GM12864 (cell line): ENCODE measurements at regions not wholly inside any gene's neighbourhood (a gene's known extent, or its start where the extent isn't known, plus 50 kb on each side); places are given as distances from the start of the nearest gene placed in this dataset.

ENCODE experiments used
- DNase-seq: peaks from one replicate; pipeline ENCODE4 v3.0.0-alpha.2; 2011; ENCODE audit warnings: low read depth
- H3K4me3 ChIP-seq: 2 replicates; pipeline ENCODE4 v1.5.1; 2011; ENCODE audit warnings: mild to moderate bottlenecking, low read depth, low read length, control low read depth
- CTCF ChIP-seq: IDR thresholded peaks from 2 replicates; pipeline ENCODE4 v1.5.1; 2011; ENCODE audit warnings: low read depth, mild to moderate bottlenecking, moderate library complexity, low read length, control low read depth, inconsistent platforms; ENCODE audit errors: missing control alignments

GRCh38 chr7:16167526-16167925 is 253.8 kb downstream of the CRPPA start:
- DNase-seq, result no peak
- no peak for TF ChIP-seq CTCF
- no peak overlapping the region for H3K4me3 ChIP-seq

- TF ChIP-seq CTCF, result no peak
- no peak overlapping the region for H3K4me3 ChIP-seq
- DNase-seq, result no peak
These were observed 277.0 kb downstream of the CRPPA start for GRCh38 chr7:16144361-16144760.

DNA sequence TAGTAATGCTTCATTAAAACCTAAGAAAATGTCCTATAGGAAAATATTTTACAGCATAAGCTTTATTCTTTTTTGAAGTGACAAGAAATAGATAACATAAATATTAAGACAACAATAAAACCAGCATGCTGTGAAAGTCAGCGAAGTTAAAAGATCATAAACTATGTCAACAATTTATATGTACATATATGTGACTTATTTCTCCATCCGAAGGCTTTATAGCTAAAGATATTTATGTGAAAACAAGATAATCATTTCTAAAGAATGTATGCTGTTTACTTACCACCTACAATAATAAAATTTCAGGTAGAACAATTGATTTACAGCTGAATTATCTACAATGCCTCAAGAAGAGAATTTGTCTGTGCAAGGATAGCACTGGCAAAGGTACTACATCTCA is 283.4 kb downstream of the CRPPA start:
- H3K4me3 ChIP-seq, result no peak overlapping the region
- TF ChIP-seq CTCF, result no peak
- no peak for DNase-seq

- no peak for DNase-seq
- H3K4me3 ChIP-seq, result no peak overlapping the region
- TF ChIP-seq CTCF, result no peak
These were observed 284.4 kb downstream of the CRPPA start for GRCh38 chr7:16136896-16137295.

GRCh38 chr7:16135658-16136057 is 285.7 kb downstream of the CRPPA start:
- no peak for TF ChIP-seq CTCF
- H3K4me3 ChIP-seq, result no peak overlapping the region
- no peak for DNase-seq

DNA sequence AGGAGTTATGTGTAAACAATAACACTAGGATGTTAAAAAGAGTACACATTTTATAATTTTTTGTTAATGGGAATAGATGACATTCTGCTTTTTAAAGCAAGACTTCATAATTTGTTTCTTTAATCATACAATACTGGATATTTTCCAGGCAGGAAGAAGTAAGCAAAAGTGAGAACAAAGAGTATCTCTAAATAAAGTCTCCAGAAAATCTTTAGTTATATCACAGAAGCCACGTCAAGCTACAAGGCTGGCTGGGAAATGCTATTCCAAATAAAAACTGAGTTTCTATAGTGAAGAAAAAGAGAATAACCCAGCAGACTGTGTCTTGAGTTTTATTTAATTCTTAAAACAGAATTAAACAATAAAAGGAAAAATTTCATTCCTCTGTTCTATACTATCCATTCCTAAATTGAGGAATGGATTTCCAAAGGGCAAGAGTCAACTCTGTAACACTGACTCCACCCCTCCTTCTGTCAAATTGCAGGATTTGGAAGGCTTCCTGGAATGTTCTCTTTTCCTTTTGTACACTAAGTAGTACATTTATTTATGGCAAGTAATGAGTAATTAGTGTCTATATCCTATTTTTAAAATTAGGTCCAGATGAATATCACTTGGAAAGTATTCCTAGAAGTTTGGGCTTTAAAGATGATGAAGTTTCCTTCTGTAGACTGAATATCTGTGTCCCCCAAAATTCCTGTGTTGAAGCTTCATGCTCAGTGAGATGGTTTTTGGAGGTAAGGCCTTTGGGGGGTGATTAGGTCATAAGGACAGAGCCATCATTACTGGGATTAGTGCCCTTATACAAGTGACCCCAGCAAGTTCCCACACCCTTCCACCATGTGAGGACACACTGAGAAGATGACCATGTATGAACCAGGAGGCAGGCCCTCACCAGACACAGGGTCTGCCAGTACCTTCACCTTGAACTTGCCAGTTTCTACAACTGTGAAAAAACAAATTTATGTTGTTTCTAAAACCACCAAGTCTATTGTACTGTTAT is 290.9 kb downstream of the CRPPA start:
- no peak overlapping the region for H3K4me3 ChIP-seq
- no peak for TF ChIP-seq CTCF
- DNase-seq, result no peak
